Large intestine (tissue), 3 donors: ENCODE measurements at regions not wholly inside any gene's neighbourhood (a gene's known extent, or its start where the extent isn't known, plus 50 kb on each side); places are given as distances from the start of the nearest gene placed in this dataset.

ENCODE experiments used
- DNase-seq, 2 donors: peaks; one replicate each; pipeline versions ENCODE4 v3.0.0 to v3.0.0-alpha.2; 2013
- H3K27ac ChIP-seq: one replicate; pipeline ENCODE4 v1.5.1; 2013; ENCODE audit warnings: low read length
- H3K27me3 ChIP-seq: 2 replicates; pipeline ENCODE4 v1.6.1; 2013; ENCODE audit warnings: low read length; ENCODE audit not compliant: control insufficient read depth, insufficient read depth
- H3K36me3 ChIP-seq: 2 replicates; pipeline ENCODE4 v1.6.1; 2013; ENCODE audit warnings: low read length; ENCODE audit not compliant: control insufficient read depth, insufficient read depth
- H3K4me1 ChIP-seq: one replicate; pipeline ENCODE4 v1.6.1; 2013; ENCODE audit warnings: low read length; ENCODE audit not compliant: control insufficient read depth, insufficient read depth
- H3K4me3 ChIP-seq: one replicate; pipeline ENCODE4 v1.5.1; 2013; ENCODE audit warnings: low read length
- H3K9me3 ChIP-seq: one replicate; pipeline ENCODE4 v1.6.1; 2013; ENCODE audit warnings: mild to moderate bottlenecking, low read depth, low read length, moderate library complexity; ENCODE audit not compliant: control insufficient read depth
- WGBS: methylation state at CpG from one replicate; pipeline ENCODE4 v1.1.5; 2013; ENCODE audit warnings: low lambda C conversion rate; ENCODE audit not compliant: insufficient coverage; 5-methylcytosine and 5-hydroxymethylcytosine counted together

DNA sequence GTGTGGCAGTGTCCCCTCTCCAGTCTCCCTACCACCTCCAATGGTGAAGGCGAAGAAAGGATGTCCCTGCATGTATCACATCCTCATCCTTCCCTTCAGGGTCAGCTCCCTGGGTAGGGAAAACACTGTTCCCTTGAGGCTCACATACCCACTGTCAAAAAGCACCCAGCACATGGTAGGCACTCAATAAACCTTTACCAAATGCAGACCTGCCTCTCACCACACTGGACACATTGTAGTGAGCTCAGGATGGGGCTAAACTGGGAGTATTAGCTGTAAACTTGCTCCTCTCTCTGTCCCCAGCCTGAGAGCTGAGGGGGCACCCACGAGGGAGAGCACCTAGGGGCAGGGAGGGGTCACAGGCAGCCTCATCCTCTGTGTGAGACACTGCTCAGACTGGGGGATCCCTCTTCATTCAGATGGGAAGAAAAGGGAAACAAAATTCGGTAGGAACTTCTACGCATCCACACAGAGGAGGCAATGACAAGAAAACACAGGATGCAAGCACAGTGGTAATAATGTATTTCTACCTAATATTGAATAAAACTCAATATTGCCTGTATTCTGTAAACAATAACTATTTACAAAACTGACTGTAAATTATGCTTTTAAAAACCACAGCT lies 101.6 kb upstream of the TOP3B start:
- H3K9me3 ChIP-seq = no peaks in the 10 kb centered on the region
- no peak overlapping the region for H3K27ac ChIP-seq
- peaks cover 9% of the 10 kb centered on the region for H3K27me3 ChIP-seq
- no peaks in the 10 kb centered on the region for H3K36me3 ChIP-seq
- WGBS = no CpG with 5 or more reads among the region's 4 CpGs
- no peaks in the 10 kb centered on the region for H3K4me1 ChIP-seq
- no peak overlapping the region for H3K4me3 ChIP-seq
- DNase-seq = no peak

- WGBS = no CpG with 5 or more reads among the region's 5 CpGs
- no peaks in the 10 kb centered on the region for H3K4me1 ChIP-seq
- H3K27ac ChIP-seq = no peak overlapping the region
- no peak overlapping the region for H3K4me3 ChIP-seq
- no peaks in the 10 kb centered on the region for H3K36me3 ChIP-seq
- DNase-seq = no peak
- H3K27me3 ChIP-seq = peaks cover 9% of the 10 kb centered on the region
- no peaks in the 10 kb centered on the region for H3K9me3 ChIP-seq
Measured at GRCh38 chr22:22082960-22083359, 100.4 kb upstream of the TOP3B start.

DNA sequence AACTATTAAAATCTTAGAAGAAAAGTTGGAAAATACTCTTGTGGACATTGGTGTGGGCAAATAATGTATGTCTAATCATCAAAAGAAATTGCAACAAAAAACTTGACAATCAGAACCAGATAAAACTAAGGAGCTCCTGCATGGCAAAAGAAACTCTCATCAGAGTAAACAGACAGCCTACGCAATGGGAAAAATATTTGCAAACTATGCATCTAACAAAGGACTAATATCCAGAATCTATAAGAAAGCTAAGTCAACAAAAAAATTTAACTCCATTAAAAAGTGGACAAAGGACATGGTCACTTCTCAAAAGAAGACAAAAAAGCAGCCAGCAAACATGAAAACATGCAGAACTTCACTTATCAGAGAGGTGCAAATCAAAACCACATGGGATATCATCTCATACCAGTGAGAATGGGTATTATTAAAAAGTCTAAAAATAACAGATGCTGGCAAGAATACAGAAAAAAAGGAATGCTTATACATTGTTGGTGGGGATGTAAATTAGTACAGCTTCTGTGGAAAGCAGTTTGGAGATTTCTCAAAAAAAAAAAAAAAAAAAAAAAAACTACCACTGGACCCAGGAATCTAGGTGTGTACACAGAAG lies 99.7 kb upstream of the TOP3B start:
- DNase-seq = no peak
- Histone ChIP-seq H3K4me1 (no peaks in the 10 kb centered on the region), H3K36me3 (no peaks in the 10 kb centered on the region), H3K9me3 (no peaks in the 10 kb centered on the region), H3K27me3 (peaks cover 9% of the 10 kb centered on the region), H3K4me3 (no peak overlapping the region), H3K27ac (no peak overlapping the region)
- WGBS = no CpG with 5 or more reads among the region's 1 CpG

DNA sequence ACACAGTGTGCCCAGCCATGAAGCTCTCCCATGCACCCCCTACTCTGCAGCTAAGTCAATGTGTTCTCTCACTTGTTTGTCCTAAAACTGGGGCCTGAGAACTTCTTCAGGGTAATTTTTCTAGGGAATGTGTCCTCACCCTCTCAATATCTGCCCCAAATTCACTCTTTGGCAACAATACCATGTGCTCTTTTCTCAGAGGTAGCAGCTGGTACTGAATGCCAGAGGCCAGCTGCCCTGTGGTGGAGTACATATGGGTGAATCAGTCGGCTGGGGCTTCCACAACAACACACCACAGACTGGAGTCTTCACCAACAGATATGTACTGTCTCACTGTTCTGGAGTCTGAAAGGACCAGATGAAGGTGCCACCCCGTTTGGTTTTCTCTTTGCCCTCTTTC lies 97.7 kb upstream of the TOP3B start:
- no peak for DNase-seq
- WGBS = 40% methylated on average over 1 of the region's 2 CpGs
- Histone ChIP-seq H3K4me3 (no peak overlapping the region), H3K27me3 (peaks cover 9% of the 10 kb centered on the region), H3K27ac (no peak overlapping the region), H3K9me3 (no peaks in the 10 kb centered on the region), H3K4me1 (no peaks in the 10 kb centered on the region), H3K36me3 (no peaks in the 10 kb centered on the region)

- H3K4me1 ChIP-seq = peaks cover 6% of the 10 kb centered on the region
- no peaks in the 10 kb centered on the region for H3K9me3 ChIP-seq
- H3K27me3 ChIP-seq = peaks cover 9% of the 10 kb centered on the region
- H3K4me3 ChIP-seq = no peak overlapping the region
- no peak overlapping the region for H3K27ac ChIP-seq
- H3K36me3 ChIP-seq = no peaks in the 10 kb centered on the region
- no peak for DNase-seq
- 67% methylated on average over 1 of the region's 6 CpGs for WGBS
Measured at GRCh38 chr22:22079404-22080148, 97.0 kb upstream of the TOP3B start.

DNA sequence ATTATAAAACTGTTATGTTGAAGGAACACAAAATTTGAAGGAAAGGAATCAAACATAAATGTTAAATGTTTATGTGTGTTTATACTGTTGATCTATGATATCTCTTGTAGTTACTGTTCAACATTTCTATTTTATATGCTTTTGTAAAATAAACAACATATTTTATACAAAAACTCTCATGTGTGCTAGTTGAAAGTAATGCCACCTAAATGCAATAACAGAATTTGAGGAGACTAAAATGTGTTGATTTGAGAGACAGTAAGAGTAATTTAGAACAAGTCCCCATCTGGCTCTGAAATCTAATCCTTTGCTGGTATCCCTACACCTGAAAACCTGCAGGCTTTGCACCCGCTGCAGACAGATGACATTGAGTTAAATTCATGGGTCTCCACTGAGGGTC lies 95.7 kb upstream of the TOP3B start:
- WGBS = no CpG with 5 or more reads among the region's 1 CpG
- peaks cover 9% of the 10 kb centered on the region for H3K4me1 ChIP-seq
- H3K27me3 ChIP-seq = peaks cover 2% of the 10 kb centered on the region
- H3K9me3 ChIP-seq = no peaks in the 10 kb centered on the region
- no peak overlapping the region for H3K27ac ChIP-seq
- DNase-seq = no peak
- no peak overlapping the region for H3K4me3 ChIP-seq
- no peaks in the 10 kb centered on the region for H3K36me3 ChIP-seq

DNA sequence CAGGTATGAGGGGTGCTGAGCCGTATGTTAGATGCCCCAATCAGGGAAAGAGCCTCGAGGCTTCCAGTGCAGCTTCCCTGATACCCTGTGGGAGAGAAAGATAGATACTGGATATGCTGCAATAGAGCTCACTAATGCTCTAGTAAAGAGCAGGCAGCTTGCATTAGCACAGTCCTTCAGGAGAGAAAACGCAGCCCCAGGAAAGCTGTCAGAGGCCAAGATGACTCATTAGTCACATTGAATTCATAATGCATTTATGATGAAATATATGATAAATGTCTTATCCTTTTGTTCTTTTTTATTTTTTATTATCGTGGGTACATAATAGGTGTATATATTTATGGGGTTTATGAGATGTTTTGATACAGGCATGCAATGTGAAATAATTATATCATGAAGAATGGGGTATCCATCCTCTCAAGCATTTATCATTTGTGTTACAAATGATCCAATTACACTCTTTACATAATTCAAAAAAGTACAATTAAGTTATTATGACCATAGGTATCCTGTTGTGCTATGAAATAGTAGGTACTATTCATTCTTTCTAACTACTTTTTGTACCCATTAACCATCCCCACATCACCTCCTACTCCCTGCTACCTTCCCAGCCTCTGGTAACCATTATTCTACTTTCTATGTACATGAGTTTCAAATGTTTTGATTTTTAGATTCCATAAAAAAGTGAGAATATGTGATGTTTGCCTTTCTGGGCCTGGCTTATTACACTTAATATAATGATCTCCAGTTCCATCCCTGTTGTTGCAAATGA lies 94.5 kb upstream of the TOP3B start:
- DNase-seq = no peak
- peaks cover 2% of the 10 kb centered on the region for H3K27me3 ChIP-seq
- no CpG with 5 or more reads among the region's 4 CpGs for WGBS
- no peak overlapping the region for H3K4me3 ChIP-seq
- no peaks in the 10 kb centered on the region for H3K9me3 ChIP-seq
- no peaks in the 10 kb centered on the region for H3K36me3 ChIP-seq
- H3K27ac ChIP-seq = no peak overlapping the region
- H3K4me1 ChIP-seq = peaks cover 9% of the 10 kb centered on the region

- Histone ChIP-seq H3K4me3 (no peak overlapping the region), H3K27me3 (peaks cover 2% of the 10 kb centered on the region), H3K9me3 (no peaks in the 10 kb centered on the region), H3K27ac (no peak overlapping the region), H3K4me1 (peaks cover 9% of the 10 kb centered on the region), H3K36me3 (no peaks in the 10 kb centered on the region)
- no peak for DNase-seq
Measured at GRCh38 chr22:22076361-22076760, 93.8 kb upstream of the TOP3B start.

DNA sequence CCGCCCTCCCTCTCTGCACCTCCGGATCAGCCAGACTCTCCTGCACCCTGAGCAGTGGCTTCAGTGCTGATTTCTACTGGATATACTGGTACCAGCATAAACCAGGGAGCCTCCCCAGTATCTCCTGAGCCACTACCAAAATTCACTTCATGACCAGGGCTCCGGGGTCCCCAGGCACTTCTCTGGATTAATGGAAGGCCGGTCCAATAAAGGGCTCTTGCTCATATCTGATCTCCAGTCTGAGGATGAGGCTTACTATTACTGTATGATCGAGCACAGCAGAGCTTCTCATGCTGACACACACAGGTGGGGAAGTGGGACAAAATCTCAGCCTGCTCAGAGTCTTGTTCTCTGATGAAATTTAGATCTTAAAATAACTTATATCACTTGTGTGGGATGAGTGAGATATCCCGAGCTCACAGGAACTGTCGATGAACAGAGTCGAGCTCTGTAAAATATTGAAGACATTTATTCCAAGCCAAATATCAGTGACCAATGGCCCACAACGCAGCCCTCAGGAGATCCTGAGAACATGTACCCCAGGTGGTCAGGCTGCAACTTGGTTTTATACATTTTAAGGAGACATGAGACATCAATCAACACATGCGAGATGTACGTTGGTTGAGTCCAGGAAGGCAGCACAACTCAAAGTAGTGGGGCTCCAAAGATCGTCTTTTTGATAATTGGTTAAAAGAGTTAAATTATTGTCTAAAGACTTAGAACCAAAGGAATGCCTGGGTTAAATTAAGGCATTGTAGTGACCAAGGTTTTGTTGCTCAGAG lies 93.0 kb upstream of the TOP3B start:
- no peaks in the 10 kb centered on the region for H3K9me3 ChIP-seq
- no peak overlapping the region for H3K4me3 ChIP-seq
- no peaks in the 10 kb centered on the region for H3K36me3 ChIP-seq
- peaks cover 9% of the 10 kb centered on the region for H3K4me1 ChIP-seq
- H3K27ac ChIP-seq = no peak overlapping the region
- H3K27me3 ChIP-seq = peaks cover 2% of the 10 kb centered on the region
- no peak for DNase-seq
- WGBS = no CpG with 5 or more reads among the region's 12 CpGs
